DMS79 treated with DMSO at 0.1 percent for 48 hours (cell line): ENCODE measurements at regions not wholly inside any gene's neighbourhood (a gene's known extent, or its start where the extent isn't known, plus 50 kb on each side); places are given as distances from the start of the nearest gene placed in this dataset.
"Not testable (repeated sequence)": the region's sequence is repeated elsewhere in the genome, so short reads cannot be mapped to it uniquely, and the experiment has no call there.

ENCODE experiments used
- DNase-seq: peaks from one replicate; lab custom pipeline; 2025; lab: John Stamatoyannopoulos, UW

DNA sequence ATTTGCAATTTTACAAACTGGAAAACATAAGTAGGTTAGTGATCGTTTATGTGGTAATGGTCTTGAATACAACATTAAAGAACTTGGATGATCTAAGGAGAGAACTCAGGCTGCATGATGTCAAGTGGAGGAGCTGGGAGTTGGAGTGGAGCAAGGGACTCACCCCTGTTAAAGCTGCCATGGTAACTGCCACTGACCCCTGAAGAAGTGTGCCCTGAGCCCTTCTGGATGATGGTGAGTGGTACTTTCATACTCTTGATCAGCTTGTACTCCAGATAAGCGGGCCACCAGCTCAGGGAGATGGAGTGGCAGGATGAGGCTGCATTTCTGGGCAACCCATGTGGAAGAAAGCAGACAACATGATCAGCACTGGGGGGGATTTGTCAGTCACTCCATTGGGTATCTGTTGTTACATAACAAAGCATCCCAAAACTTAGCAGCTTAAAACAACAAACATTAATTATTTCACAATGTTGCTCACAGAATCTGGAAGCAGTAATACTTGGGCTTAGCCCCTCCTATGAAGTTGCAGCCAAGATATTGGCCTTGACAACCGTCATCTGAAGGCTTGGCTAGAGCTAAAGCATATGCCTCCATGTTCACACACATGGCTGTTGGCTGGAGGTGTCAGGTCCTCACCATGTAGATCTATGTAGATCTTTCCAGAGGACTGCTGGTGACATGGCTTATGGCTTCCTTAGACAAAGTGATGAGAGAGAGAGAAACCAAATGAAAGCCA lies 213.8 kb downstream of the DUSP10 start:
- peak; percentile 95 for DNase-seq

DNA sequence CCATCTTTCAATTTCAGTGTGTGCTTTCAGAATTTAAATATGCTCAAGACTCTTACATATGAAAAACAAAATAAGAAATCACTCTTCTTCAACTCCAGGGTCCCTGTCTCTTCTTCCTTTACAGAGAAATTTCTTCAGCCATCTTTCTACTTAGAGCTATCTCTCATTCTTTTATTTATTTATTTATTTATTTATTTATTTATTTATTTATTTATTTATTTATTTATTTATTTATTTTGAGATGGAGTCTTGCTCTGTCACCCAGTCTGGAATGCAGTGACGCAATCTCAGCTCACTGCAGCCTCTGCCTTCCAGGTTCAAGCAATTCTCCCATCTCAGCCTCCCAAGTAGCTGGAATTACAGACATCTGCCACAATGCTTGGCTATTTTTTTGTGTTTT lies 211.7 kb downstream of the DUSP10 start:
- DNase-seq = not testable (repeated sequence)

- no peak for DNase-seq
Observed at GRCh38 chr1:221530791-221531190, 211.1 kb downstream of the DUSP10 start.

DNA sequence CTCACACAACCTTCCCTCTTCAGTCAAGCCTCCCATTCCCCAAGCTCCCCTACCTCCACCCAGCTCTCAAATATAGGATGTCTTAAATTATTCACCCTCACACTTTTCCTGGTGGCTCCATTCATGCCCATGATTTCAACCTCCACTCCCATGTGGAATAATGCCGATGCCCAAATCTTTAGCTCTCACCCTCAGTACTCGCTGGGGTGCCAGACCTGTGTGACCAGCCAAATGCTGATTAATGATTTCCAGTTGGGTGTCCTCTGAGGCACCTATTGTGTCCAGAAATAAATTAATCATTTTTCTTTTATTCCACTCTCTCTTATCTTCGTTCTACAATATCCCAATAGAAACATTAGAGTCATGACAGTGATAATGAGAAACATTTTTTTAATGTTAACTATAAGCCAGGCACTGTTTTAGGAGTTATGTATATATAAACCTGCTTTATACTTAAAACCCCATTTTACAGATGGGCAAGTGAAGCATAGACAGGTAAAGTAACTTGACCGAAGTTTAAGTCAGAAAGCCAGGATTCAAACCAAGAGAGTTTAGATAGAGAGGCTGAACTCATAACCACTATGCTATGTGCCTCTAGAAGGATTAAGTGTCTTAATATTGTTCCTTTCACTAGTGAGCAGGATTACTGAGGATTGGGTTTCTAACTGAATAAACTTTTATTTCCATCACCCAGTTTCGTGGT lies 209.7 kb downstream of the DUSP10 start:
- no peak for DNase-seq

- no peak for DNase-seq
Observed at GRCh38 chr1:221541296-221541695, 200.6 kb downstream of the DUSP10 start.

DNA sequence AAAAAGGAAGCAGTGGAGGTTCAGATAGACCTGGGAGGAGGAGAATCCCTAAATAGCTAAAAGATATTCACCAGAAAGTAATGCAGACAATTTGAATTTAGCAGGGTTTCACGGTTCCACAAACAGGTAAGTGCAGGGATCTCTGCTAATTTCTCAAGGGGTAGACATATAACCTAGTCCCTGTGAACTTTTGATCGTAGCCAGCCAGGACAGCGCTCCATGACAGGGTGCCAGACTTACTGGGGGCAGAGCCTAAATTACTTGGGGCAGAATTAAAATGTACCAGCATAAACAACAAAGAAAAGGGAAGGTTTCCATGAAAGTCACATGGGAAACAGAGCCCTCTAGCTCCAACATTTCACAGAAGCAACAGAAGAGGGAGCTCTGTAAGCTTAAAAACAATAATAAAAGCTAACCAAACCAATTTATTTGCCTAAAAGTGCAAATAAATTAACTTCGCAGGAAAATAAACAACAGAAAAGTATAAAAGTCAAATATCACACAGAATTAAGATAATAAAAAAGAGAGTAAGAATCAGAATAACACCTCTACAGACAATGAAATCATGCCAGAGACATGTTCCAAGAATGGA lies 198.3 kb downstream of the DUSP10 start:
- no peak for DNase-seq

- no peak for DNase-seq
Observed at GRCh38 chr1:221548942-221549341, 192.9 kb downstream of the DUSP10 start.

GRCh38 chr1:221549815-221550214 lies 192.1 kb downstream of the DUSP10 start:
- DNase-seq = no peak

DNA sequence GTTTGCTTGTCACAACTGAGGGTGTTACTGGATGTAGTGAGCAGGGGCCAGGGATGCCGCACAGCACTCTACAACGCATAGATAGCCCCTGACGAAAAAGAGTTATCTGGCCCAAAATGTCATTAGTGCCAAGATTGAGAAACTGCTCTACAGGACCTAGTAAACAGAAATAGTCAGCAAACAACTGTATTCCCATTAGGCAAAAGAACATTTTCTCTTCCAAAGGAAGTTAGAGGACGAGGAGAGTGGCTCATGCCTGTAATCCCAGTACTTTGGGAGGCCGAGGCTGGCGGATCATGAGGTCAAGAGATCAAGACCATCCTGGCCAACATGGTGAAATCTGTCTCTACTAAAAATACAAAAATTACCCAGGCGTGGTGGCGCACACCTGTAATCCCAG lies 189.1 kb downstream of the DUSP10 start:
- DNase-seq = not testable (repeated sequence)

GRCh38 chr1:221555689-221556433 lies 186.0 kb downstream of the DUSP10 start:
- peak; percentile 59 for DNase-seq

DNA sequence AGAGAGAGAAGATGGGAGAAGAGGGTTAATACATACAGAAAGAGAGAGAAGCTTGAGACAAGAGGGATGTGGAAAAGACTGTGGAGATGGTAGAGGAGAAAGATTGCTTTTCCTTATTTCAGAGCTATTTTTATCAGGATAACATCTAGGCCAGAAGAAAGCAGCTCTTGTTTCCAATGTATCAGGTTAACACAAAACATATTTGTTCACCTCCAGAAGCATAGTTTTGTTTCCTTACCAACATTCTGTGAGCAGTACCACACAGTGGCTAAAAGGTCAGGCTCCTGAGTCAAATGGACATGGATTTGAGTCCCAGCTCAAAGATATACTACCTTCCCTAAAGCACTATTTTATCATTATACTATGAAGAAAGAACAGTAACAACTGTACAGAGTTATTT lies 185.5 kb downstream of the DUSP10 start:
- no peak for DNase-seq

- DNase-seq = no peak
Observed at GRCh38 chr1:221557013-221557412, 184.9 kb downstream of the DUSP10 start.

GRCh38 chr1:221558396-221558795 lies 183.5 kb downstream of the DUSP10 start:
- no peak for DNase-seq

DNA sequence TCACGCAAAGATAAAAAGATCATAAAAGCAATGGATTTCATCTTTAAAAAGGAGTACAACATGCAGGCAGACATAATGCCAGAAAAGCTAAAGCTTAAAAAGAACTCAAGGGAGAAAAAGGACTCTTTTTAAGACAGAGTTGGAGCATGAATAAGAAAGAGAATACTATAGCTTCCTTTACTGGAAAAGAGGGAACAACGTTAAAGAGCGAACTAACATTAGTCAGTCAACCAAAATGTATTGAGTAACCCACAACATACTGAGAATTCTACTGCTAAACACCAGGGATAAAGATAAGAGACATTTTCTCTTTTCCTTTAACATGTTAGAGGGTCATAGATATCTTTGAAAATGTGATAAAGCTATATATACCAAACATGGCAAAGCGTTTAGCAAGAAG lies 182.0 kb downstream of the DUSP10 start:
- no peak for DNase-seq

GRCh38 chr1:221562542-221563475 lies 179.1 kb downstream of the DUSP10 start:
- DNase-seq = no peak

GRCh38 chr1:221563476-221563921 lies 178.4 kb downstream of the DUSP10 start:
- DNase-seq = no peak

- no peak for DNase-seq
Observed at GRCh38 chr1:221564891-221565290, 177.0 kb downstream of the DUSP10 start.

DNA sequence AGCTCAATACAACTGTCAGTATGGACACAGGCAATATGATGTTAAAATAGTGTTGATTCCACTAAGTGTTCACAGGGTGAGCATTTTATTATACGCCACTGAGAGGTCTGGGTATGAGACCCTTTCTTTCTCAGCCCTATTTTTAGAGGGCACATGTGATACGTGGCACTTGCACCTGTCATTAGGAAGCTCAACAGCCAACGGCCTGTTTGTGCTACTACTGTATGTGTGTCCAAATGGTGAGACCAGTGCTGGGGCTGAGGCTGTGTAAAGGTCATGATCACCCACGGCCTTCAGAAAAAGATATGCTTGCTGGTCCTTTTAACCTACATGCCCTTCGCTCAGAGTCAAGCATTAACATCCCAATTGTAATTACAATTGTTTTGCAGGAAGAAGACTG lies 176.2 kb downstream of the DUSP10 start:
- no peak for DNase-seq

DNA sequence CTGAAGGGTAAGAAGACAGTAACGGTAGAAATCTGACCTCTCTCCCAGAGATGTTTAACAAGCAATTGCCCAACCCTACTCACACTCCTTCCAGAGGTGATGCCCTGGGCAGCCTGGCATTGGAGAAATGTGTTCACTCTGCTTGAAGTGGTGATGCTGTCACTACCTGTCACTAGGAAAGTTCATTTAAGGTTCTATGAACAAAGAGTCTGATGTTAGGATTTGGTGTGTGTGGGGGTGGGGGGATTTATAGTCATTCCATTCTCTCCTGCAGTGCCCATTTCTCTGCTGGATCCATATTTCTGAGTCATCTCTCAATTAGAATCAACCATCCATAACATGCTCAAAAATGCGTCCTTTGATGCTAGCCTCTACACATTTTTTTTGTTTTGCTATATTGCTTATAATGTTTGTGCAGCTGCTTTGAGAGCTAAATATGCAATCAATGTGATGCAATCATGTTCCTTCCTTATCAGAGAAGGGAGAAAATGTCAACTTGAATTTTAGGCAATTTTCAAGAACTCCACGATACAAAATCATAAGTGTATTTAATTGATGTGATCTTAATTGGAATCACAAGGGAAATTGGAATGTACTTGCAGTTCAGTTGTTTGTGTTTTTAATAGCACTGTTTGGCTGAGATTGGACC lies 173.9 kb downstream of the DUSP10 start:
- no peak for DNase-seq

- no peak for DNase-seq
Observed at GRCh38 chr1:221573756-221574155, 168.1 kb downstream of the DUSP10 start.

GRCh38 chr1:221574529-221574928 lies 167.4 kb downstream of the DUSP10 start:
- DNase-seq = no peak
